ENCODE measurements at regions not wholly inside any gene's neighbourhood (a gene's known extent, or its start where the extent isn't known, plus 50 kb on each side); places are given as distances from the start of the nearest gene placed in this dataset.

DNA sequence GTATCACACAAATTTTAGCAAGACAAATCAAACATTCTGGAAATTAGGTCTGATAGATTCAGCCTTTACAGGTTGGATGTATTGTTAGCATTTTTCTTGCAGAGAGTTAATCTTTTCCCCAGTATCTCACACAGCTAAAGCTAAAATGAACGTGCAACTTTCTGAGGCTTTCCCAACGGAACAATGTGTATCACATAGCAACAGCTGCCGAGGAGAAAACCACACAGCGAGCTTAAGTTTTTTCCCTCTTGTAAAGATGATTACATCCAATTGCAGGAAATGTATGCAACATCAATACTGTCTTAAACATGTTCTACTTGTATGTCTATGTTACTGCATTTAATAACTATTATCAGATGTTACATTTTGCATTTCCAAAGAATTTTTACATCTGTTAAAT lies 182.2 kb downstream of the CCDC59 start:
- TF ChIP-seq EZH2phosphoT487 (IDR thresholded peaks at IDR 0.05; ENCODE audit: borderline replicate concordance, low read depth) (no peak), RFX5 (IDR thresholded peaks at IDR 0.05; ENCODE audit: low read length) (no peak), FOXM1 (IDR thresholded peaks at IDR 0.05; ENCODE audit: low read depth) (no peak), GABPA (IDR thresholded peaks at IDR 0.05; ENCODE audit: low read depth) (no peak), GATA2 (CRISPR knock-in tag; IDR thresholded peaks at IDR 0.05) (no peak), EP300 (IDR thresholded peaks at IDR 0.05; ENCODE audit: borderline replicate concordance in 1 of 2, low read depth in 1 of 2, low read length in 1 of 2) (no peak), FOXJ3 (CRISPR knock-in tag; IDR thresholded peaks at IDR 0.05) (no peak), TAF1 (IDR thresholded peaks at IDR 0.05; ENCODE audit: borderline replicate concordance, low read depth, low read length) (no peak), MXI1 (IDR thresholded peaks at IDR 0.05; ENCODE audit: low read depth, low read length) (no peak), POLR2AphosphoS5 (IDR thresholded peaks at IDR 0.05; ENCODE audit: low read depth, low read length) (no peak)
- TF ChIP-seq, protein P1, sequence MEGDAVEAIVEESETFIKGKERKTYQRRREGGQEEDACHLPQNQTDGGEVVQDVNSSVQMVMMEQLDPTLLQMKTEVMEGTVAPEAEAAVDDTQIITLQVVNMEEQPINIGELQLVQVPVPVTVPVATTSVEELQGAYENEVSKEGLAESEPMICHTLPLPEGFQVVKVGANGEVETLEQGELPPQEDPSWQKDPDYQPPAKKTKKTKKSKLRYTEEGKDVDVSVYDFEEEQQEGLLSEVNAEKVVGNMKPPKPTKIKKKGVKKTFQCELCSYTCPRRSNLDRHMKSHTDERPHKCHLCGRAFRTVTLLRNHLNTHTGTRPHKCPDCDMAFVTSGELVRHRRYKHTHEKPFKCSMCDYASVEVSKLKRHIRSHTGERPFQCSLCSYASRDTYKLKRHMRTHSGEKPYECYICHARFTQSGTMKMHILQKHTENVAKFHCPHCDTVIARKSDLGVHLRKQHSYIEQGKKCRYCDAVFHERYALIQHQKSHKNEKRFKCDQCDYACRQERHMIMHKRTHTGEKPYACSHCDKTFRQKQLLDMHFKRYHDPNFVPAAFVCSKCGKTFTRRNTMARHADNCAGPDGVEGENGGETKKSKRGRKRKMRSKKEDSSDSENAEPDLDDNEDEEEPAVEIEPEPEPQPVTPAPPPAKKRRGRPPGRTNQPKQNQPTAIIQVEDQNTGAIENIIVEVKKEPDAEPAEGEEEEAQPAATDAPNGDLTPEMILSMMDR (IDR thresholded peaks at IDR 0.05), result no peak
- TF ChIP-seq, protein P2, sequence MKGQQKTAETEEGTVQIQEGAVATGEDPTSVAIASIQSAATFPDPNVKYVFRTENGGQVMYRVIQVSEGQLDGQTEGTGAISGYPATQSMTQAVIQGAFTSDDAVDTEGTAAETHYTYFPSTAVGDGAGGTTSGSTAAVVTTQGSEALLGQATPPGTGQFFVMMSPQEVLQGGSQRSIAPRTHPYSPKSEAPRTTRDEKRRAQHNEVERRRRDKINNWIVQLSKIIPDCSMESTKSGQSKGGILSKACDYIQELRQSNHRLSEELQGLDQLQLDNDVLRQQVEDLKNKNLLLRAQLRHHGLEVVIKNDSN (IDR thresholded peaks at IDR 0.05; ENCODE audit: borderline replicate concordance, low read depth), result no peak
- TF ChIP-seq, protein P3, sequence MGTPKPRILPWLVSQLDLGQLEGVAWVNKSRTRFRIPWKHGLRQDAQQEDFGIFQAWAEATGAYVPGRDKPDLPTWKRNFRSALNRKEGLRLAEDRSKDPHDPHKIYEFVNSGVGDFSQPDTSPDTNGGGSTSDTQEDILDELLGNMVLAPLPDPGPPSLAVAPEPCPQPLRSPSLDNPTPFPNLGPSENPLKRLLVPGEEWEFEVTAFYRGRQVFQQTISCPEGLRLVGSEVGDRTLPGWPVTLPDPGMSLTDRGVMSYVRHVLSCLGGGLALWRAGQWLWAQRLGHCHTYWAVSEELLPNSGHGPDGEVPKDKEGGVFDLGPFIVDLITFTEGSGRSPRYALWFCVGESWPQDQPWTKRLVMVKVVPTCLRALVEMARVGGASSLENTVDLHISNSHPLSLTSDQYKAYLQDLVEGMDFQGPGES (IDR thresholded peaks at IDR 0.05; ENCODE audit: low read depth, low read length), result no peak
